Activated CD8-positive, alpha-beta memory T cell treated with anti-CD3 and anti-CD28 coated beads, Interleukin-2, amount 50 U/mL, for 48 hours (primary cell): ENCODE measurements at regions not wholly inside any gene's neighbourhood (a gene's known extent, or its start where the extent isn't known, plus 50 kb on each side); places are given as distances from the start of the nearest gene placed in this dataset.

ENCODE experiments used
- DNase-seq: peaks from one replicate; pipeline ENCODE4 v3.0.0-alpha.2; 2020

GRCh38 chr1:220983877-220984635 lies 104.8 kb downstream of the HLX start:
- DNase-seq, result no peak

GRCh38 chr1:220990427-220991339 lies 111.4 kb downstream of the HLX start:
- DNase-seq, result no peak

- DNase-seq, result no peak
Observed at GRCh38 chr1:220991506-220991905, 112.3 kb downstream of the HLX start.

GRCh38 chr1:220991959-220992704 lies 112.9 kb downstream of the HLX start:
- DNase-seq, result no peak

- DNase-seq, result no peak
Observed at GRCh38 chr1:220992705-220993052, 113.4 kb downstream of the HLX start.

- DNase-seq, result no peak
Observed at GRCh38 chr1:220994671-220995070, 115.4 kb downstream of the HLX start.

- no peak for DNase-seq
Observed at GRCh38 chr1:220997791-220998190, 118.5 kb downstream of the HLX start.

GRCh38 chr1:220999872-221000863 lies 120.9 kb downstream of the HLX start:
- no peak for DNase-seq

GRCh38 chr1:221001167-221001566 lies 121.9 kb downstream of the HLX start:
- DNase-seq, result no peak

GRCh38 chr1:221002601-221003000 lies 123.4 kb downstream of the HLX start:
- no peak for DNase-seq

- DNase-seq, result no peak
Observed at GRCh38 chr1:221011145-221011544, 131.9 kb downstream of the HLX start.

GRCh38 chr1:221012120-221012519 lies 132.9 kb downstream of the HLX start:
- no peak for DNase-seq

- DNase-seq, result no peak
Observed at GRCh38 chr1:221013691-221014660, 134.7 kb downstream of the HLX start.

GRCh38 chr1:221015159-221015790 lies 136.0 kb downstream of the HLX start:
- no peak for DNase-seq

GRCh38 chr1:221016751-221017150 lies 137.5 kb downstream of the HLX start:
- no peak for DNase-seq

- DNase-seq, result no peak
Observed at GRCh38 chr1:221018414-221018813, 139.2 kb downstream of the HLX start.

GRCh38 chr1:221022331-221022730 lies 143.1 kb downstream of the HLX start:
- no peak for DNase-seq

GRCh38 chr1:221023482-221023881 lies 144.2 kb downstream of the HLX start:
- no peak for DNase-seq

GRCh38 chr1:221025501-221025900 lies 146.3 kb downstream of the HLX start:
- no peak for DNase-seq

GRCh38 chr1:221025956-221026355 lies 146.7 kb downstream of the HLX start:
- DNase-seq, result no peak
